ENCODE measurements at regions not wholly inside any gene's neighbourhood (a gene's known extent, or its start where the extent isn't known, plus 50 kb on each side); places are given as distances from the start of the nearest gene placed in this dataset.

- H3K4me1 ChIP-seq (ENCODE audit: control insufficient read depth in 1 of 2, extremely low read depth in 1 of 2, insufficient read depth in 2 of 2, low read length in 2 of 2): no peaks in the 10 kb centered on the region
- Mint-ChIP-seq H3K27ac (no peak overlapping the region), H3K27me3 (no peaks in the 10 kb centered on the region), H3K4me3 (no peak overlapping the region), H3K36me3 (no peaks in the 10 kb centered on the region), H3K9me3 (no peaks in the 10 kb centered on the region), H3K4me1 (no peaks in the 10 kb centered on the region)
- H3K36me3 ChIP-seq (ENCODE audit: control insufficient read depth in 2 of 2, extremely low read depth in 1 of 2, insufficient read depth in 1 of 2, low read length in 1 of 2): no peaks in the 10 kb centered on the region
- 92% methylated on average over 5 of the region's 11 CpGs for WGBS (ENCODE audit: insufficient coverage)
- POLR2A ChIA-PET: no interaction called here
- H3K27me3 ChIP-seq (replicated peaks in 1 of 2; ENCODE audit: control insufficient read depth in 2 of 2, extremely low read depth in 1 of 2, insufficient read depth in 2 of 2, low read length in 1 of 2): peaks cover 0 to 5% of the 10 kb centered on the region in 2 experiments
- DNase-seq (no peak), ATAC-seq (replicated peaks in 1 of 4) (no peak)
- no peak overlapping the region for H3K4me3 ChIP-seq (ENCODE audit: control insufficient read depth in 1 of 2, extremely low read depth in 1 of 2, low read length in 1 of 2)
- H3K9me3 ChIP-seq: no peaks in the 10 kb centered on the region
- CTCF ChIA-PET: no interaction called here
- H3K27ac ChIP-seq (ENCODE audit: low read length): no peak overlapping the region
Observed at GRCh38 chrX:933611-934010, 278.8 kb downstream of the CRLF2 start.

- CTCF ChIA-PET: no interaction called here
- 44% methylated on average over 2 of the region's 4 CpGs for WGBS (ENCODE audit: insufficient coverage)
- H3K36me3 Mint-ChIP-seq: no peaks in the 10 kb centered on the region
Observed at GRCh38 chrX:928606-929005, 283.8 kb downstream of the CRLF2 start.

GRCh38 chrX:926991-927390, 285.5 kb downstream of the CRLF2 start:
- no peak for ATAC-seq (replicated peaks in 1 of 4)
- Mint-ChIP-seq H3K27me3 (no peaks in the 10 kb centered on the region), H3K4me3 (no peak overlapping the region), H3K36me3 (no peaks in the 10 kb centered on the region), H3K4me1 (no peaks in the 10 kb centered on the region), H3K9me3 (no peaks in the 10 kb centered on the region), H3K27ac (no peak overlapping the region)
- Histone ChIP-seq H3K4me1 (ENCODE audit: control insufficient read depth in 1 of 2, extremely low read depth in 1 of 2, insufficient read depth in 2 of 2, low read length in 2 of 2) (no peaks in the 10 kb centered on the region), H3K4me3 (ENCODE audit: control insufficient read depth in 1 of 2, extremely low read depth in 1 of 2, low read length in 1 of 2) (no peak overlapping the region), H3K27me3 (replicated peaks in 1 of 2; ENCODE audit: control insufficient read depth in 2 of 2, extremely low read depth in 1 of 2, insufficient read depth in 2 of 2, low read length in 1 of 2) (no peaks in the 10 kb centered on the region), H3K9me3 (no peaks in the 10 kb centered on the region), H3K36me3 (ENCODE audit: control insufficient read depth in 2 of 2, extremely low read depth in 1 of 2, insufficient read depth in 1 of 2, low read length in 1 of 2) (no peaks in the 10 kb centered on the region), H3K27ac (ENCODE audit: low read length) (no peak overlapping the region)
- ChIA-PET POLR2A (no interaction called here), CTCF (no interaction called here)
- no peak for DNase-seq
- 78% methylated on average over 2 of the region's 2 CpGs for WGBS (ENCODE audit: insufficient coverage)

More at GRCh38 chrX:928606-929005, 283.8 kb downstream of the CRLF2 start:
- H3K27me3 Mint-ChIP-seq: no peaks in the 10 kb centered on the region
- no peak for DNase-seq
- H3K4me1 ChIP-seq (ENCODE audit: control insufficient read depth in 1 of 2, extremely low read depth in 1 of 2, insufficient read depth in 2 of 2, low read length in 2 of 2): no peaks in the 10 kb centered on the region
- H3K27ac Mint-ChIP-seq: no peak overlapping the region
- no peak overlapping the region for H3K4me3 ChIP-seq (ENCODE audit: control insufficient read depth in 1 of 2, extremely low read depth in 1 of 2, low read length in 1 of 2)
- no peaks in the 10 kb centered on the region for H3K36me3 ChIP-seq (ENCODE audit: control insufficient read depth in 2 of 2, extremely low read depth in 1 of 2, insufficient read depth in 1 of 2, low read length in 1 of 2)
- no peak for ATAC-seq (replicated peaks in 1 of 4)
- H3K4me1 Mint-ChIP-seq: no peaks in the 10 kb centered on the region
- H3K4me3 Mint-ChIP-seq: no peak overlapping the region
- H3K9me3 Mint-ChIP-seq: no peaks in the 10 kb centered on the region
- no peaks in the 10 kb centered on the region for H3K27me3 ChIP-seq (replicated peaks in 1 of 2; ENCODE audit: control insufficient read depth in 2 of 2, extremely low read depth in 1 of 2, insufficient read depth in 2 of 2, low read length in 1 of 2)
- H3K27ac ChIP-seq (ENCODE audit: low read length): no peak overlapping the region
- POLR2A ChIA-PET: no interaction called here
- H3K9me3 ChIP-seq: no peaks in the 10 kb centered on the region

- Mint-ChIP-seq H3K27ac (no peak overlapping the region), H3K36me3 (no peaks in the 10 kb centered on the region), H3K27me3 (no peaks in the 10 kb centered on the region), H3K4me1 (no peaks in the 10 kb centered on the region), H3K4me3 (no peak overlapping the region), H3K9me3 (no peaks in the 10 kb centered on the region)
- Histone ChIP-seq H3K27me3 (replicated peaks in 1 of 2; ENCODE audit: control insufficient read depth in 2 of 2, extremely low read depth in 1 of 2, insufficient read depth in 2 of 2, low read length in 1 of 2) (no peaks in the 10 kb centered on the region), H3K27ac (ENCODE audit: low read length) (no peak overlapping the region), H3K4me1 (ENCODE audit: control insufficient read depth in 1 of 2, extremely low read depth in 1 of 2, insufficient read depth in 2 of 2, low read length in 2 of 2) (no peaks in the 10 kb centered on the region), H3K9me3 (no peaks in the 10 kb centered on the region), H3K4me3 (ENCODE audit: control insufficient read depth in 1 of 2, extremely low read depth in 1 of 2, low read length in 1 of 2) (no peak overlapping the region), H3K36me3 (ENCODE audit: control insufficient read depth in 2 of 2, extremely low read depth in 1 of 2, insufficient read depth in 1 of 2, low read length in 1 of 2) (no peaks in the 10 kb centered on the region)
- CTCF ChIA-PET: no interaction called here
- 89% methylated on average over 9 of the region's 9 CpGs for WGBS (ENCODE audit: insufficient coverage)
- DNase-seq (no peak), ATAC-seq (replicated peaks in 1 of 4) (no peak)
- POLR2A ChIA-PET: no interaction called here
Observed at GRCh38 chrX:926070-926469, 286.4 kb downstream of the CRLF2 start.

GRCh38 chrX:925652-926061, 286.8 kb downstream of the CRLF2 start:
- 85% methylated on average over 5 of the region's 6 CpGs for WGBS (ENCODE audit: insufficient coverage)
- Mint-ChIP-seq H3K36me3 (no peaks in the 10 kb centered on the region), H3K27ac (no peak overlapping the region), H3K9me3 (no peaks in the 10 kb centered on the region), H3K27me3 (no peaks in the 10 kb centered on the region), H3K4me1 (no peaks in the 10 kb centered on the region), H3K4me3 (no peak overlapping the region)
- Histone ChIP-seq H3K27me3 (replicated peaks in 1 of 2; ENCODE audit: control insufficient read depth in 2 of 2, extremely low read depth in 1 of 2, insufficient read depth in 2 of 2, low read length in 1 of 2) (no peaks in the 10 kb centered on the region), H3K27ac (ENCODE audit: low read length) (no peak overlapping the region), H3K4me3 (ENCODE audit: control insufficient read depth in 1 of 2, extremely low read depth in 1 of 2, low read length in 1 of 2) (no peak overlapping the region), H3K36me3 (ENCODE audit: control insufficient read depth in 2 of 2, extremely low read depth in 1 of 2, insufficient read depth in 1 of 2, low read length in 1 of 2) (no peaks in the 10 kb centered on the region), H3K9me3 (no peaks in the 10 kb centered on the region), H3K4me1 (ENCODE audit: control insufficient read depth in 1 of 2, extremely low read depth in 1 of 2, insufficient read depth in 2 of 2, low read length in 2 of 2) (no peaks in the 10 kb centered on the region)
- POLR2A ChIA-PET: no interaction called here
- DNase-seq (no peak), ATAC-seq (replicated peaks in 1 of 4) (no peak)
- CTCF ChIA-PET: no interaction called here

- H3K4me1 Mint-ChIP-seq: no peaks in the 10 kb centered on the region
- no peak overlapping the region for H3K4me3 Mint-ChIP-seq
- H3K9me3 Mint-ChIP-seq: no peaks in the 10 kb centered on the region
- Histone ChIP-seq H3K27ac (ENCODE audit: low read length) (no peak overlapping the region), H3K4me3 (ENCODE audit: control insufficient read depth in 1 of 2, extremely low read depth in 1 of 2, low read length in 1 of 2) (no peak overlapping the region), H3K27me3 (replicated peaks in 1 of 2; ENCODE audit: control insufficient read depth in 2 of 2, extremely low read depth in 1 of 2, insufficient read depth in 2 of 2, low read length in 1 of 2) (no peaks in the 10 kb centered on the region), H3K9me3 (no peaks in the 10 kb centered on the region), H3K4me1 (ENCODE audit: control insufficient read depth in 1 of 2, extremely low read depth in 1 of 2, insufficient read depth in 2 of 2, low read length in 2 of 2) (no peaks in the 10 kb centered on the region), H3K36me3 (ENCODE audit: control insufficient read depth in 2 of 2, extremely low read depth in 1 of 2, insufficient read depth in 1 of 2, low read length in 1 of 2) (no peaks in the 10 kb centered on the region)
- no peaks in the 10 kb centered on the region for H3K36me3 Mint-ChIP-seq
- ChIA-PET CTCF (no interaction called here), POLR2A (no interaction called here)
- WGBS (ENCODE audit: insufficient coverage): 75% methylated on average over 2 of the region's 2 CpGs
- ATAC-seq (replicated peaks in 1 of 4) (no peak), DNase-seq (no peak)
- H3K27me3 Mint-ChIP-seq: no peaks in the 10 kb centered on the region
- H3K27ac Mint-ChIP-seq: no peak overlapping the region
Observed at GRCh38 chrX:925094-925493, 287.4 kb downstream of the CRLF2 start.

- 27% methylated on average over 2 of the region's 2 CpGs for whole genome bisulfite sequencing (ENCODE audit: insufficient coverage)
- Mint-ChIP-seq H3K36me3 (no peaks in the 10 kb centered on the region), H3K9me3 (no peaks in the 10 kb centered on the region), H3K27me3 (no peaks in the 10 kb centered on the region), H3K4me3 (no peak overlapping the region), H3K4me1 (no peaks in the 10 kb centered on the region), H3K27ac (no peak overlapping the region)
- H3K4me3 ChIP-seq (ENCODE audit: control insufficient read depth in 1 of 2, extremely low read depth in 1 of 2, low read length in 1 of 2): no peak overlapping the region
- H3K9me3 ChIP-seq: no peaks in the 10 kb centered on the region
- H3K27me3 ChIP-seq (replicated peaks in 1 of 2; ENCODE audit: control insufficient read depth in 2 of 2, extremely low read depth in 1 of 2, insufficient read depth in 2 of 2, low read length in 1 of 2): peaks cover 0 to 2% of the 10 kb centered on the region in 2 experiments
- ChIA-PET CTCF (no interaction called here), POLR2A (no interaction called here)
- no peak overlapping the region for H3K27ac ChIP-seq (ENCODE audit: low read length)
- H3K4me1 ChIP-seq (ENCODE audit: control insufficient read depth in 1 of 2, extremely low read depth in 1 of 2, insufficient read depth in 2 of 2, low read length in 2 of 2): no peaks in the 10 kb centered on the region
- DNase-seq (no peak), ATAC-seq (replicated peaks in 1 of 4) (no peak)
- no peaks in the 10 kb centered on the region for H3K36me3 ChIP-seq (ENCODE audit: control insufficient read depth in 2 of 2, extremely low read depth in 1 of 2, insufficient read depth in 1 of 2, low read length in 1 of 2)
Observed at GRCh38 chrX:924017-924416, 288.4 kb downstream of the CRLF2 start.
